GM18867 (cell line): ENCODE measurements at regions not wholly inside any gene's neighbourhood (a gene's known extent, or its start where the extent isn't known, plus 50 kb on each side); places are given as distances from the start of the nearest gene placed in this dataset.
A peak's percentile ranks its signal among the peaks of the same experiment; 100 is the strongest.

Experiments
- ATAC-seq: cut with Tn5 transposase; IDR thresholded peaks from one replicate; pipeline ENCODE4 v1.9.1; 2021; ENCODE audit warnings: mild to moderate bottlenecking, moderate library complexity; ENCODE audit not compliant: unreplicated experiment

- ATAC-seq = no peak
Observed at GRCh38 chr5:98463676-98464075, 309.8 kb upstream of the RGMB start.

- peak; percentile 67 for ATAC-seq
Observed at GRCh38 chr5:98464737-98465330, 308.6 kb upstream of the RGMB start.

- no peak for ATAC-seq
Observed at GRCh38 chr5:98468188-98468869, 305.1 kb upstream of the RGMB start.

- no peak for ATAC-seq
Observed at GRCh38 chr5:98470747-98471146, 302.7 kb upstream of the RGMB start.

- ATAC-seq = no peak
Observed at GRCh38 chr5:98471458-98471857, 302.0 kb upstream of the RGMB start.

- ATAC-seq = no peak
Observed at GRCh38 chr5:98474216-98474615, 299.2 kb upstream of the RGMB start.

GRCh38 chr5:98474782-98475181, 298.7 kb upstream of the RGMB start:
- no peak for ATAC-seq

- no peak for ATAC-seq
Observed at GRCh38 chr5:98482321-98483300, 290.9 kb upstream of the RGMB start.

- no peak for ATAC-seq
Observed at GRCh38 chr5:98483301-98483685, 290.2 kb upstream of the RGMB start.

- ATAC-seq = no peak
Observed at GRCh38 chr5:98489021-98489420, 284.4 kb upstream of the RGMB start.

- ATAC-seq = no peak
Observed at GRCh38 chr5:98490348-98490747, 283.1 kb upstream of the RGMB start.

GRCh38 chr5:98492258-98492657, 281.2 kb upstream of the RGMB start:
- ATAC-seq = no peak

- ATAC-seq = no peak
Observed at GRCh38 chr5:98497418-98497817, 276.0 kb upstream of the RGMB start.

GRCh38 chr5:98498028-98498427, 275.4 kb upstream of the RGMB start:
- no peak for ATAC-seq

- no peak for ATAC-seq
Observed at GRCh38 chr5:98499892-98500291, 273.6 kb upstream of the RGMB start.

- no peak for ATAC-seq
Observed at GRCh38 chr5:98500811-98501210, 272.7 kb upstream of the RGMB start.

GRCh38 chr5:98503616-98504015, 269.8 kb upstream of the RGMB start:
- no peak for ATAC-seq

- no peak for ATAC-seq
Observed at GRCh38 chr5:98504505-98504904, 269.0 kb upstream of the RGMB start.

- no peak for ATAC-seq
Observed at GRCh38 chr5:98510143-98510985, 263.1 kb upstream of the RGMB start.

GRCh38 chr5:98513380-98513779, 260.1 kb upstream of the RGMB start:
- no peak for ATAC-seq

- ATAC-seq = no peak
Observed at GRCh38 chr5:98514215-98514614, 259.2 kb upstream of the RGMB start.
